ENCODE measurements at regions not wholly inside any gene's neighbourhood (a gene's known extent, or its start where the extent isn't known, plus 50 kb on each side); places are given as distances from the start of the nearest gene placed in this dataset.

GRCh38 chr20:40449144-40449690 lies 239.8 kb downstream of the MAFB start:
- DNase-seq (ENCODE audit: low read depth), result no peak

- DNase-seq (ENCODE audit: low read depth), result no peak
These were observed 242.1 kb downstream of the MAFB start for GRCh38 chr20:40446888-40447287.

DNA sequence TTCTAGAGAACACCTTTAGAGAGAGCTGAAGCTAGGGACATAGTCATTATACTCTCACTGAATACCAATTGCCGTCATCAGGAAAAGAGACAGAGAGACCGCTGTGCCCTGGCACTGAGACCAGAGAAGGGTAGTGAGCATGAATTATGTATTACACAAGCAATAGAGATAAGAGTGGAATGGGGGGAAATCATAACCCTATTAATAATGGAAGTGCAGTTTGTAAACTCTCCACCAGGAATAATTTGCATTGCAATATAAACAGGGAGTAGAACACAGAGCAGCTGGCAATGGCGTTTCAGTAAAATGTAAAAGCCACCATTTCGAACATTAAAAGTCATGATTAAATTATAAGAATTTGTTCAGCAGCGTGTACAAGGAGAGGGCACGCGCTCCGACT lies 244.5 kb downstream of the MAFB start:
- no peak for DNase-seq (ENCODE audit: low read depth)

DNA sequence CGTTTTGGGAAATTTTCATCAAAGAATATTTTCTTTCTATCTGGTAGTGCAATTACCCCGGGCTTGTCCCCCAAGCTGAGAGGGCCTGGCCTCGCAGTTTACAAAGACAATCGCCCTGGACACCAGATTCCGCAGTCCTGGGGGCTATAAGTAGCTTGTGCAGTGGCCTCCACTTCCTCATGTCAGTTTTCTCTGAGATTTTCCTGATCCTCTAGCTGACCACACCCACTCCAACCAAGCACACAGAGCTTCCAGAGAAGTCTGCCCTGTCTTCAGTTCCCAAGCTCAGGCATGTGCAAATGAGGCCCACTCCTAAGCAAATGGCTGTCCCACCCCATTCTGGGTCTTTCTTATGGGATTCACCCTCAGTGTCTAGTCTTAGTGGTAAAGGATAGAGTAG lies 245.3 kb downstream of the MAFB start:
- DNase-seq (ENCODE audit: low read depth), result no peak

DNA sequence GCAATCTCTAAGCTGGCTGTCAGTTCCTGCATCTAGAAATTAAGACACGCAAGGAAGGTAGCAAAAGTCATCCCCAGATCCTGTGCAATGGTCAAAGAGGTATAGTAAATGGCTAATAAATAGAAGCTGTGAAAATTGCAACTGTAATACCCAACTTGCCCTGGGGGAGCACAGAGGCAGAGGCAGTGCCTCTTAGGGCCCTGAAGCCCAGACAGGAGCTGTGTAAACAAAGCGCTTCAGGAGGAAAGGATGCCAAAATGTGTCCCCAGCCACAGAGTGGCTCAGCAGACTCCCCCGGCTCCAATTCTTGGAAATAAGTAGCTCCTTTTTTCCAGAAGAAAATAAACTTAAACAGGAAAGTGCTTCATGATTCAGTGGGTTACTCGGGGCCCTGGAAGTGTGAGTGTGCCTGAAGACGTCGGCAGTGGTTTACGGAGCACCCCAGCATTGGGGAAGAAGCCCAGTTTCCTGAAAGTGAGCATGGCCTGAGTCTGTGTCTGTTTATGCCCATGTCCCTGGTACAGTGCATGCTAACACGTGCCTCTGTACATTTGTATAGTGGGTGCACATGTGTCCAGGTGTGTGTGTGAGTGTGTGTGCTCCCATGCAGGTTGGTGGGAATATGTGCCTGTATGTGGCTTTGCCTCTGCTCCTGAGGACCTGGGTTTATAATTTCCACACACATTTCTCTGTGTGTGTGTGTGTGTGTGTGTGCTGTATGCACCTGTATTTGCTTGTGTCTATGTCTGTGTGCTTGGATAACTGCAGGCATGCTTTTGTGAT lies 246.7 kb downstream of the MAFB start:
- DNase-seq (ENCODE audit: low read depth), result no peak

DNA sequence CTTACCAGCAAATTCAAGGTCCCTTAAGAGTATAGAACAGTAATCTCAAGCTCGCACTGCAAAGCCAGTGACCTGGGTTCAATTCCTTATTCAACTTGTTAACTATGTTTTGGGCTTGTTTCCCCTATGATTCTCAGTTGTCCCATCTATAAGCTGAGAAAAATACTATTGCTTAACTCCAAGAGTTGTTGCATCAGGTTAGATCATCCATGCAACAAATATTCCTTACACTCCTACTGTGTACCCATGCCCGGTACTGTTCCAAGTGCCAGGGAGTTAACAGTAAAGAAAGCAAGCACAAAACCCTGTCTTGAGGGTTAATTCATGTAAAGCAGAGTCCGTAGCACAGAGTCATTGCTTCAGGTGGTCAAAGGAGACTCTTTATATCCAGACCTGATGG lies 247.3 kb downstream of the MAFB start:
- no peak for DNase-seq (ENCODE audit: low read depth)

DNA sequence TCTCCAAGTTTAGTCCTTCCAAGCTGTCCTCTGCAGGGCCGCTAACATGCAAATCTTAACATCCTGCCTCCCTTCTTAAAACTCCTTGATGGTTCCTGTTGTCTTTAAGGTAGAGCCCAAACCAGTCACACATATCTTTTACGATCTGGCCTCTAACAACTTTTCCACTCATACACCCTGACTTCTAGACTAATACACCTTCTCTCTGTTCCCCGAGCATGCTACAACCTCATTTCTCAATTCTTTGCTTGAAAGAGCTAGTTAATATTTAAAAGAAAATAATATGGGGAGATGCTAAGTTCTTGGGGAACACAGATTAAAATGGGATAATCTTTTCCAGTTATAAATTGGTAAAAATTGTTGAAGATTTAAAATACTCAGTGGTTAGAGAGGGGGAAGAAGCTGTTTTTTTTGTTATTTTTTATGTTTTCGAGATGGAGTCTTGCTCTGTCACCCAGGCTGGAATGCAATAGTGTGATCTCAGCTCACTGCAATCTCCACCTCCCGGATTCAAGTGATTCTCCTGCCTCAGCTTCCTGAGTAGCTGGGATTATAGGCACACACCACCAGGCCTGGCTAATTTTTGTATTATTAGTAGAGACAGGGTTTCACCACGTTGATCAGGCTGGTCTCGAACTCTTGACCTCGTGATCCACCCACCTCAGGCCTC lies 250.7 kb downstream of the MAFB start:
- no peak for DNase-seq (ENCODE audit: low read depth)

GRCh38 chr20:40436011-40436410 lies 253.0 kb downstream of the MAFB start:
- no peak for DNase-seq (ENCODE audit: low read depth)

DNA sequence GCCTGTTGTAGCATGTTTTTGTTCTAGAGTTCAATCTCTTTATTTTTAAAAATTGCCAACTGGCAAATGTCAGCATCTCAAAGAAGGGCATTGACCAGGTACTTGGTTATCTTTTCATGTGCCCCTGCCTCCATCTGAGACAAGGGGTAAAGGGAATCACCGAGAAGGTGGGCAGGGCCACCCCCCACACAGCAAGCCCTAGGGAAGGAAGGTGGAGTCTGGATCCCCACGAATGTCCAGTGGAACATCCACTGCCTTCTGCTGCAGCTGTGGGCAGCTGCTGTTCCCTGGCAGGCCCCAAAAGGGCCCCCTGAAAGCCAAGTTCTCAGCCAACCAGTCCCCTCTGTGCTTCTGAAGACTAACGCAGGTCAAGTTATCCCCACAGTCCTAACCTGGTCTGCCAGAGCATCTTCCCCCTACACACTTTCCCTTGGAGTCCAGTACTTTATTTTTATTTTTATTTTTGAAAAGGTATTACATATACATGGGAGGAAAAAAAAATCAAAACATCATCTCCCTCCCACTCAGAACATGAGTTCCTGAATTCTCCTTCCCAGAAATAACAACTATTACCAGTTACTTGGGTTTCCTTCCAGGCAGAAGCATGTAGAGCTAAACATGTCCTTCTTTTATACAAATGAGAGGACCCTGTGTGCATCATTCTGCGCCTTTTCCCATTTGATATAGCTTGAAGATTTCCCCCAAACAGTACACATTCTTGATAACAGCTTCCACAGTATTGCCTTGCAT lies 253.7 kb downstream of the MAFB start:
- no peak for DNase-seq (ENCODE audit: low read depth)

DNA sequence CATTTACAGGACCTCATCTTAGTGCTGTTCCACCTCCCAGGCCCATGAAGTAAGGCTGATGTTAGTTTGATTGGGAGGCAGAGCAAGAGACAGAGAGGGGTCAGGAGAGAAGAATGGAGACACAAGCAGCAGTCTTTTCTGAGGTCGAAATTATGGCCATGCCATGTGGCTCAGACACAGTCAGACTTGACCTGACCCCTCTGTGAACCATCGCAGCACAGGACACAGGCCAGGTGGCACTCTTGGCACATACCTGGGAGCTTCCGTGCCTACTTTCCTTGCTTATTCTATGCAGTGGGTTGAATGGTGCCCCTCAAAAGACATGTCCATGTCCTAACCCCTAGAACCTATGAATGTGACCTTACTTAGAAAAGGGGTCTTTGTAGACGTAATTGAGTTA lies 254.9 kb downstream of the MAFB start:
- no peak for DNase-seq (ENCODE audit: low read depth)

DNA sequence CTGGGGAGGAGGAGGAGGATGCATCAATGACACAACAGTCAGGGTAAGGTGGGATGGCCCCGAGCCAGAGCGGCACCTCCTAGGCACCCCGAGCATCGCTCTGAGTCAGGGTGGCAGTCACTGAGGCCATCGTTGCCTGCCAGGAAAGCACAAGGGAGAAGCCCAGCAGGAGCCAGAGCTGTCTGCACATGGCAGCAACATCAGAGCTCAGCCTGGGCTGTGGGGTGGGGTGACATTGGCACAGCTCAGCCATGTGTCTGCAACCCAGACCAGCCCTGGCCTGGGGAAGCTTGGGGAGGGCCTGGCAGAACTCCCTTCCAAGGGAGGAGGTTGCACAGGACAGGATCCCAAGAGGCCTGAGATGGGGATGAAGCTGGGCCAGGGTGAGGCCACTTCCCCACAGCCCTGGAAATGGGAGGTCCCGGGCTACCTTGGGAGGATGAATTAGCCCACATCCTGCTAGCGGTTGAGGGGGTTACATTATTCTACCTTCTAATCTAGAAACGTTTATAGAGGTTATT lies 255.6 kb downstream of the MAFB start:
- no peak for DNase-seq (ENCODE audit: low read depth)

GRCh38 chr20:40431611-40432010 lies 257.4 kb downstream of the MAFB start:
- no peak for DNase-seq (ENCODE audit: low read depth)

GRCh38 chr20:40431112-40431511 lies 257.9 kb downstream of the MAFB start:
- no peak for DNase-seq (ENCODE audit: low read depth)

DNA sequence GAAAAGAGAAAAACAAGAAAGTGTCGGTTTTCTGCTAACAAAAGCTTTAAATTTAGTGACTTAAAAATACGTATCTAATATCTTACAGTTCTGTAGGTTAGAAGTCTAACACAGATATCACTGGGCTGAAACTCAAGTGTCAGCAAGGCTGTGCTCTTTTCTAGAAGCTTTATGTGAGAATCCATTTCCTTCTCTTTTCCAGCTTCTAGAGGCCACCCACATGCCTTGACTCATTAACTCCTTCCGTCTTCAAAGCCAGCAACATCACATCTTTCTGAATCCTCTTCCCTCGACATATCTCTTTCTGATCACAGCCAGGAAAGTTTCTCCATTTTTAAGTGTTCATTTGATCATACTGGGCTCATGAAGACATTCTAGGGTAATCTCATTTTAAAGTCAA lies 262.0 kb downstream of the MAFB start:
- DNase-seq (ENCODE audit: low read depth), result no peak

DNA sequence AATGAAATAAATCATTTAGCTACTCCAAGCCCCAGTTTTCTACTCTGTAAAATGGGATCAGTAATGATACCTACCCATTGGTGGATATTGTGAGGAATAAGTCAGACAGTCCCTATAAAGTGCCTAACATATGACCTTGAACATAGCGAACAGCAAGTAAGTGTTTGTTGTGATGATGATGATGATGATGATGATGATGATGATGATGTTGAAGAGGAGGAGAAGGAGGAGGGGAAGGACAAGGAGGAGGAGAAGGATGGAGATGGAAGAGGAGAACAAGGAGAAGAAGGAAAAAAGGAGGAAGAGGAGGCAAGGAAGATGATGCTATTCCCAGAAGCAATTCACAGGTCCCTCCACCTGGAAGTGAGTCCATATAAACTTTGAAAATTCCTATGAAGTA lies 264.3 kb downstream of the MAFB start:
- DNase-seq (ENCODE audit: low read depth), result no peak

DNA sequence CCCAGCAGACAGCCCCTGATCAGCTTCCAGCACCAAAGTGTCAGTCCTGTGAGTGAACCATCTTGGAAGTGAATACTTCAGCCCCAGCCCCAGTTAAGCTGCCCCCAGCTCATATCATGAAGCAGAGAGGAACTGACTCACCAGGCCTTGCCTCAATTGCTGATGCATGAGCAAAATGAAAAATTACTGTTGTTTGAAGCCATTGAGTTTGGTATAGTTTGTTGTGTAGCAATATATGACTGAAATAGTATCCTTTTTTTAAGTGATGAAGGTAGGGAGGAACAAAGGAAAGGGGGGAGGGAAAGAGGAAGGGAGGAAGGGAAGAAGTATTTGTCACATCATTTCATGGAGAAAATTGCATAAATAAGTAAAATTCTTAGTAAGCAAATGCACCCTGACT lies 266.4 kb downstream of the MAFB start:
- no peak for DNase-seq (ENCODE audit: low read depth)

- no peak for DNase-seq (ENCODE audit: low read depth)
These were observed 272.8 kb downstream of the MAFB start for GRCh38 chr20:40416274-40416673.

- no peak for DNase-seq (ENCODE audit: low read depth)
These were observed 274.0 kb downstream of the MAFB start for GRCh38 chr20:40414843-40415615.

DNA sequence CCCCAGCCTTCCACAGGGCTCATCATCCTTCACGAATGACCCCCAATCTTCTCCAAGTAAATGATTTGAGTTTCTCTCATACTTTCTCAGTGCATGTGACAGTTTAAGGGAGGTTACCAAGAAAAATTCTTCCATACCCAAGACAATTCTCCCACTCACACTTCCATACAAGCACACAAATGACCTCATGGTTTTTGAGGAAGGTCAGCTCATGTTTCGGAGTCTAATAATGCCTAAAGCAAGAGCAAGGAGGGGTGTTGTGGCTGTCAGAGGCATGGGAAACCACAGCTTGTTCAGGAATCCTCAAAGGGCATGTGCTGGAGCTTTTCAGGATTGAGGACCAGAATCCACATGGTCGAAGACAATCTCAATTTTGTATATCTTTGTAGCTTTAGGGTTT lies 279.0 kb downstream of the MAFB start:
- DNase-seq (ENCODE audit: low read depth), result no peak

DNA sequence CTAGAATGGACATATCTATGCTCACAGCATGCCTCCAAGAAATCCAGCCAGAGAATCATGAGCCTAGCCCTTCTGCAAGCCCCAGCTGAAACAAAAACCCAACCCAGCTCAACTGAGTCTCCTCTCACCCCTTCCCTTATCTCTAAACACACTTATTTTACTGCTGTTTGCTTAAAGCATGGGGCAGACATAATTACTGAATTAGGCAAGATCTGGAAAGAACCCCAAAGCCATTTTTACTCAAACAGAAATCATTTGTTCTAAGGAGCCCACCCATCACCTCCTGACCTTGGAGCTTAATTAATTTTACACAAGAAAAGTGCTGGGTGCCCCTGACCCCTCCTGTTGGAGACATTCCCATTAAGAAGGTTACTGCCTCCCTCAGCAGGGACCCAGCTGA lies 291.6 kb downstream of the MAFB start:
- DNase-seq (ENCODE audit: low read depth), result no peak

GRCh38 chr20:40393197-40394079 lies 295.6 kb downstream of the MAFB start:
- no peak for DNase-seq (ENCODE audit: low read depth)

Data from activated T-helper 1 cell treated with Interleukin-2 at 50 U/mL for 16 hours (primary cell).